Uterus (tissue), 3 donors: ENCODE measurements at regions not wholly inside any gene's neighbourhood (a gene's known extent, or its start where the extent isn't known, plus 50 kb on each side); places are given as distances from the start of the nearest gene placed in this dataset.

Experiments used
- DNase-seq, 2 donors: peaks; one replicate each; pipeline ENCODE4 v3.0.0-alpha.2; 2019 to 2020
- H3K27ac ChIP-seq, 2 donors: fragments of 200-600 bp; sonication (generic); 1 replicate in 1 of 2; 2 replicates in 1 of 2; pipeline ENCODE4 v1.5.1; 2016 to 2018
- H3K27me3 ChIP-seq, 2 donors: fragments of 200-600 bp; sonication (generic); one replicate each; pipeline ENCODE4 v1.5.1; 2018 to 2019; ENCODE audit warnings: control low read depth in 1 of 2
- H3K36me3 ChIP-seq, 2 donors: fragments of 200-600 bp; sonication (generic); one replicate each; pipeline ENCODE4 v1.5.1; 2019; ENCODE audit warnings: control low read depth in 1 of 2
- H3K4me1 ChIP-seq, 2 donors: fragments of 200-600 bp; sonication (generic); one replicate each; pipeline ENCODE4 v1.5.1; 2018 to 2019; ENCODE audit warnings: control low read depth in 1 of 2
- H3K4me3 ChIP-seq, 2 donors: fragments of 200-600 bp; sonication (generic); 1 replicate in 1 of 2; 2 replicates in 1 of 2; pipeline ENCODE4 v1.5.1; 2018 to 2019; ENCODE audit warnings: mild to moderate bottlenecking in 1 of 2
- H3K9me3 ChIP-seq, 2 donors: fragments of 200-600 bp; sonication (generic); one replicate each; pipeline ENCODE4 v1.5.1; 2019; ENCODE audit warnings: control low read depth in 1 of 2
- CTCF ChIP-seq, 4 experiments: fragments of 200-600 bp in 2 of 4; fragments of 450-650 bp in 2 of 4; sonication (generic) in 2 of 4; IDR thresholded peaks; one replicate each; pipeline ENCODE4 v1.5.1; 2016 to 2019; ENCODE audit warnings: antibody characterized with exemption in 4 of 4, mild to moderate bottlenecking in 2 of 4, moderate library complexity in 1 of 4
- POLR2A ChIP-seq, 2 donors: fragments of 450-650 bp; IDR thresholded peaks; one replicate each; pipeline ENCODE4 v1.6.1; 2016; ENCODE audit warnings: antibody characterized with exemption in 2 of 2, mild to moderate bottlenecking in 1 of 2, moderate library complexity in 1 of 2
- intact Hi-C: fragments of 100-400 bp; cut with DNase I; formaldehyde crosslinking; loops from one replicate; pipeline ENCODE4 v1.15.1; 2023; ENCODE audit warnings: low total_unique reads
- donor health status: DM: yes; HTN: yes; CAD: no.

- no peaks in the 10 kb centered on the region for H3K36me3 ChIP-seq
- no peak overlapping the region for H3K27ac ChIP-seq
- no peaks in the 10 kb centered on the region for H3K27me3 ChIP-seq
- H3K9me3 ChIP-seq = no peaks in the 10 kb centered on the region
- TF ChIP-seq CTCF (IDR thresholded peaks at IDR 0.05) = no peak
- TF ChIP-seq POLR2A (IDR thresholded peaks at IDR 0.05) = no peak
- H3K4me3 ChIP-seq = no peak overlapping the region
- intact Hi-C loops = no loop called here
- no peak for DNase-seq
- no peaks in the 10 kb centered on the region for H3K4me1 ChIP-seq
Measured at GRCh38 chr7:116128139-116128538, 82.2 kb upstream of the TES start.

- intact Hi-C loops = no loop called here
- TF ChIP-seq CTCF (IDR thresholded peaks at IDR 0.05) (no peak), POLR2A (IDR thresholded peaks at IDR 0.05) (no peak)
- Histone ChIP-seq H3K36me3 (no peaks in the 10 kb centered on the region), H3K9me3 (no peaks in the 10 kb centered on the region), H3K27me3 (no peaks in the 10 kb centered on the region), H3K4me3 (no peak overlapping the region), H3K27ac (no peak overlapping the region), H3K4me1 (no peaks in the 10 kb centered on the region)
- no peak for DNase-seq
Measured at GRCh38 chr7:116135306-116135705, 75.0 kb upstream of the TES start.

GRCh38 chr7:116138202-116138801, 72.0 kb upstream of the TES start:
- no peaks in the 10 kb centered on the region for H3K4me1 ChIP-seq
- no peak overlapping the region for H3K27ac ChIP-seq
- H3K36me3 ChIP-seq = no peaks in the 10 kb centered on the region
- no peaks in the 10 kb centered on the region for H3K27me3 ChIP-seq
- intact Hi-C loops = no loop called here
- no peak overlapping the region for H3K4me3 ChIP-seq
- H3K9me3 ChIP-seq = no peaks in the 10 kb centered on the region
- no peak for TF ChIP-seq POLR2A (IDR thresholded peaks at IDR 0.05)
- peak; percentile 54 to 61 (median 58) for TF ChIP-seq CTCF (IDR thresholded peaks at IDR 0.05)
- DNase-seq = no peak

- no peak overlapping the region for H3K4me3 ChIP-seq
- no peak for DNase-seq
- TF ChIP-seq CTCF (IDR thresholded peaks at IDR 0.05) (no peak), POLR2A (IDR thresholded peaks at IDR 0.05) (no peak)
- intact Hi-C loops = no loop called here
- no peaks in the 10 kb centered on the region for H3K27me3 ChIP-seq
- H3K4me1 ChIP-seq = no peaks in the 10 kb centered on the region
- H3K27ac ChIP-seq = no peak overlapping the region
- H3K9me3 ChIP-seq = no peaks in the 10 kb centered on the region
- no peaks in the 10 kb centered on the region for H3K36me3 ChIP-seq
Measured at GRCh38 chr7:116139007-116139406, 71.3 kb upstream of the TES start.

GRCh38 chr7:116139807-116140206, 70.5 kb upstream of the TES start:
- DNase-seq = no peak
- TF ChIP-seq CTCF (IDR thresholded peaks at IDR 0.05) (no peak), POLR2A (IDR thresholded peaks at IDR 0.05) (no peak)
- Histone ChIP-seq H3K4me3 (no peak overlapping the region), H3K36me3 (no peaks in the 10 kb centered on the region), H3K9me3 (no peaks in the 10 kb centered on the region), H3K4me1 (no peaks in the 10 kb centered on the region), H3K27me3 (no peaks in the 10 kb centered on the region), H3K27ac (no peak overlapping the region)
- intact Hi-C loops = no loop called here
